ENCODE measurements at regions not wholly inside any gene's neighbourhood (a gene's known extent, or its start where the extent isn't known, plus 50 kb on each side); places are given as distances from the start of the nearest gene placed in this dataset.

- H3K27me3 ChIP-seq, result no peaks in the 10 kb centered on the region
- no peak overlapping the region for H3K4me3 ChIP-seq
- H3K36me3 ChIP-seq (replicated peaks; ENCODE audit: insufficient read depth, low read depth), result no peaks in the 10 kb centered on the region
- no peak overlapping the region for H3K27ac ChIP-seq
- no peaks in the 10 kb centered on the region for H3K4me1 ChIP-seq (ENCODE audit: insufficient read depth)
- WGBS (ENCODE audit: low lambda C conversion rate, missing lambda C conversion rate), result 70% methylated on average over 4 of the region's 4 CpGs
- H3K9me2 ChIP-seq (replicated peaks; ENCODE audit: insufficient read depth), result no peaks in the 10 kb centered on the region
- H3K9me3 ChIP-seq (ENCODE audit: low read depth), result no peaks in the 10 kb centered on the region
- H4K20me1 ChIP-seq (ENCODE audit: insufficient read depth, poor library complexity, severe bottlenecking), result no peaks in the 10 kb centered on the region
- TF ChIP-seq CTCF (IDR thresholded peaks at IDR 0.05; ENCODE audit: poor library complexity) (no peak), EZH2phosphoT487 (IDR thresholded peaks at IDR 0.05; ENCODE audit: low read depth, severe bottlenecking, unreplicated experiment) (no peak), EZH2 (IDR thresholded peaks at IDR 0.05; ENCODE audit: borderline replicate concordance) (no peak)
- H2AFZ ChIP-seq, result no peak overlapping the region
- H3K79me2 ChIP-seq, result no peaks in the 10 kb centered on the region
- DNase-seq (ENCODE audit: low spot score), result no peak
- no peak overlapping the region for H3K4me2 ChIP-seq
Measured at GRCh38 chr4:152189451-152190179, 346.3 kb downstream of the FBXW7 start.

DNA sequence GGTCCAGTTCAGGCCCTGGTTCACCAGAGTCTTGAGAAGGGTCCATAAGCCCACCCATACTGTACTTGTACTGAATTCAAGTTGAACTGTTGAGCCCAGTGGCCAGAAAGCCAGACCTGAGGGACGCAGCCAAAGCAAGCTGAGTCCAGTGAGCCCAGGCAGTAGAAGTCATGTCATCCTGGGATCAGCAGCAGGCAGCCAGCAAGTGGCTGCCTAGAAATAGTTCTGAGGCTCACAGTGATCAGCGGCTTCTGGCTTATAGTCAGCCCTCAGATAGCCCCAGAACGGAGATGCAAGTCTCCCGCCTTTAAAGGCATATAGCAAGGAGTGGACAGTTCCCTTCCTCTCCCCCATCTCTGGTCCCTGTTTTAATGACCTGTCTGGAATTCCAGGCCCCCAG is 347.1 kb downstream of the FBXW7 start:
- H3K27me3 ChIP-seq, result no peaks in the 10 kb centered on the region
- H3K4me2 ChIP-seq, result no peak overlapping the region
- TF ChIP-seq EZH2 (IDR thresholded peaks at IDR 0.05; ENCODE audit: borderline replicate concordance) (no peak), CTCF (IDR thresholded peaks at IDR 0.05; ENCODE audit: poor library complexity) (no peak), EZH2phosphoT487 (IDR thresholded peaks at IDR 0.05; ENCODE audit: low read depth, severe bottlenecking, unreplicated experiment) (no peak)
- no peaks in the 10 kb centered on the region for H3K36me3 ChIP-seq (replicated peaks; ENCODE audit: insufficient read depth, low read depth)
- DNase-seq (ENCODE audit: low spot score), result no peak
- no peaks in the 10 kb centered on the region for H3K4me1 ChIP-seq (ENCODE audit: insufficient read depth)
- 65% methylated on average over 4 of the region's 4 CpGs for WGBS (ENCODE audit: low lambda C conversion rate, missing lambda C conversion rate)
- no peak overlapping the region for H3K4me3 ChIP-seq
- no peaks in the 10 kb centered on the region for H3K9me2 ChIP-seq (replicated peaks; ENCODE audit: insufficient read depth)
- H4K20me1 ChIP-seq (ENCODE audit: insufficient read depth, poor library complexity, severe bottlenecking), result no peaks in the 10 kb centered on the region
- H3K27ac ChIP-seq, result no peak overlapping the region
- H3K79me2 ChIP-seq, result no peaks in the 10 kb centered on the region
- no peaks in the 10 kb centered on the region for H3K9me3 ChIP-seq (ENCODE audit: low read depth)
- H2AFZ ChIP-seq, result no peak overlapping the region

GRCh38 chr4:152187693-152188092 is 348.2 kb downstream of the FBXW7 start:
- 85% methylated on average over 3 of the region's 3 CpGs for WGBS (ENCODE audit: low lambda C conversion rate, missing lambda C conversion rate)
- no peak for DNase-seq (ENCODE audit: low spot score)
- no peaks in the 10 kb centered on the region for H3K9me3 ChIP-seq (ENCODE audit: low read depth)
- H4K20me1 ChIP-seq (ENCODE audit: insufficient read depth, poor library complexity, severe bottlenecking), result no peaks in the 10 kb centered on the region
- no peak for TF ChIP-seq EZH2 (IDR thresholded peaks at IDR 0.05; ENCODE audit: borderline replicate concordance)
- no peak for TF ChIP-seq EZH2phosphoT487 (IDR thresholded peaks at IDR 0.05; ENCODE audit: low read depth, severe bottlenecking, unreplicated experiment)
- TF ChIP-seq CTCF (IDR thresholded peaks at IDR 0.05; ENCODE audit: poor library complexity), result no peak
- no peak overlapping the region for H3K27ac ChIP-seq
- H3K4me3 ChIP-seq, result no peak overlapping the region
- no peaks in the 10 kb centered on the region for H3K79me2 ChIP-seq
- H3K36me3 ChIP-seq (replicated peaks; ENCODE audit: insufficient read depth, low read depth), result no peaks in the 10 kb centered on the region
- H3K4me1 ChIP-seq (ENCODE audit: insufficient read depth), result no peaks in the 10 kb centered on the region
- H3K4me2 ChIP-seq, result no peak overlapping the region
- H2AFZ ChIP-seq, result no peak overlapping the region
- no peaks in the 10 kb centered on the region for H3K27me3 ChIP-seq
- H3K9me2 ChIP-seq (replicated peaks; ENCODE audit: insufficient read depth), result no peaks in the 10 kb centered on the region

Measured in hepatocyte (in vitro differentiated cells).